ENCODE measurements at regions not wholly inside any gene's neighbourhood (a gene's known extent, or its start where the extent isn't known, plus 50 kb on each side); places are given as distances from the start of the nearest gene placed in this dataset.
A peak's percentile ranks its signal among the peaks of the same experiment; 100 is the strongest.

GRCh38 chr11:111444040-111444439 lies 65.0 kb upstream of the POU2AF1 start:
- no peak for DNase-seq

- no peak for DNase-seq
Observed at GRCh38 chr11:111443640-111444039, 64.6 kb upstream of the POU2AF1 start.

DNA sequence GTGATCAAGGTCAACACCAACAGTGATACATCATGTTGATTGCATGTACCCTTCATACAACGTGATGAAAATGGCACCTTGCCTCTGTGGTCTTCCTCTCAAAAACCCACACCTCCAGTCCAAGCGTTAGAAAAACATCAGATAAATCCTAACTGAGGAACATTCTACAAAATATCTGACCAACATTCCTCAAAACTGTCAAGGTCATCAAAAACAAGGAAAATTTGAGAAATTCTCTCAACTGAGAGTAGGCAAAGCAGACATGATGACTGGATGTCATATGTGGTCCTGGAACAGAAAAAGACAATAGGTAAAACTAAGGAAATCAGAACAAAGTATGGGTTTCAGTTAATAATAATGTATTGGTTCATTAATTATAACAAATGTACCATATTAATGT lies 64.0 kb upstream of the POU2AF1 start:
- no peak for DNase-seq

DNA sequence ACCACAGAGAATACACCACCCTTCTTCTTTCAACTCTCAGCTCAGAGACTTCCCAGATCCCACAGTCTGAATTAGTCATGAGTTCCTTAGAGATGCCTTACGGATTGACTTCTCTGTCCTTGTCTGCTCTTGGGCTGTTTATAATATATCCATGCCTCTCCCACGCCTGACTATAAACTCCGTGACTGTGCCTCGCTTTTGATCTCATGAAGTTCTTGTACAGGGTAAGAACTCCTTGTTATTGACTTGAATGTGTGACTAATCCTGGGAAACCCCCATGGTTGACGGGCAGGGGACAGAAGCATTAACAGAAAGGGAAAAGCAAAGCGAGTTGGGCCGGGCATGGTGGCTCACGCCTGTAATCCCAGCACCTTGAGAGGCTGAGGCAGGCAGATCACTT lies 62.4 kb upstream of the POU2AF1 start:
- DNase-seq = no peak

DNA sequence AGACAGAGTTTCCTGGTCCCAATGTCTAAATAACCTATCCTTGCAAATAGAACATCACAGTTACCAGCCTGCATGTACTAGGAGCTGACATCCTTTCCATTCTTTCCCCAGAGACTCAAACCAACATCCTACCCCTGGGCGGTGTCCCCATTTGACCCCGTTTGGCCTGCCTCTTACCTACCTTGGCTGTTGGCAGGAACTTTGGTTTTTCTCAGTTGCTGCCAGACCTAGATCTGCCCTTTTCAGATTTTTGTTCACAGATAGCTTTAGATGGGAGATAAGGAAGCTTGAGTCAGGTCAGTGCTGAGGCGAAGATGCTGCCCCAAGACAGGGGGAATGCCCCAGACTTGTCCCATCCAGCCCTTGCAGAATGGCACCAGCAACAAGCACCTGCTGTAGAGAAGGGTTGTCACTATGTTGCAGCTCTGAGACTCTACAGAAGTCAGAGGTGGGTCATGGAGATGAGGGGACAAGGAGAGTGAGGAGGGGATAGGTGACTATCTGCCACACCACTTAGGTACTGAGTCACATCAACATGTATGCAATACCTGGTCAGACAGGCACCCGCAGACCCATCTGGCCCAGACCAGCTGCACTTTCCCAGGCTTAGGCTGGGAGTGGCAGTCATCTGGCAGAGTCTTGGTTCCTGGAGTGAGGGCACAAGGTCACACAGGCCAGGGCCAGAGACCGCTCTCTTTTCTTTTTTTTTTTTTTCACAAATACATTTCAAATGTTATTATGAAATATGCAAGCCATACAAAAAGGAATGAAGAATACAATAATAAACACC lies 61.5 kb upstream of the POU2AF1 start:
- DNase-seq = no peak

DNA sequence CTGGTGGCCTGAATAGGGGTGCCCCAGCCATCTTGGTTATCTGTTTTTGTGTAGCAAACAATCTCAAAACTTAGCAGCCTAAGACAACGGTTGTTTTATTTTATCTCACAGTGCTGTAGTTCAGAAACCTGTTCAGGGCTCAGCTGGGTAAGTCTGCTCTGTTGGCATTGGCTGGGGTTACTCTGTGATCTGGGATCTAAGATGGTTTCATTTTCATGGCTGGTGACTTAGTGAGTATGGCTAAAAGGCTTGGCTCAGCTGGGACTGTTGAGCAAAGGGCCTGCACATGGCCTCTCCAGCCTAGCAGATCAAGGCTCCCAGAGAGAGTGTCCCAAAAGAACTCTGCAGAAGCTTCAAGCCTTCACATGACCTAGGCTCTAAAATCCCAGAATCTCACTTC lies 60.8 kb upstream of the POU2AF1 start:
- DNase-seq = no peak

GRCh38 chr11:111438846-111439520 lies 59.9 kb upstream of the POU2AF1 start:
- no peak for DNase-seq

DNA sequence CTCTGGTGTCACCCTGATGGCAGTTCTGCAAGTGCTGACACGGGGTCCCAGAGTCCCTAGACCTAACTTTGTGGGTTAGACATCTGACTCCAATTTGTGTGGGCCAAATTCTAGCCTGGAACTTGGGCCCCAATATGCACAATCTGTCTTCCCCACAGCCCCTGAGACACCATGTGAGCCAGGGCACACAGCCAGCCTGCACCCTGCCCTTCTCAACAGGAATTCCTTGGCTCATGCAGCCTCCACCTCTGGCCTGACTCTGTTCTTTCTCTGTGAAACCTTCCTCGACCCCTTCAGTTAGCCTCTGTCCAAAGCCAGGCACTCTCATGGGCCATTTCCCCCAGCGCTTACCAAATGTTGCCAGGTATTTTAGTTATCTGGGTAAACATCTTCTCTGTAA lies 59.1 kb upstream of the POU2AF1 start:
- DNase-seq = no peak

DNA sequence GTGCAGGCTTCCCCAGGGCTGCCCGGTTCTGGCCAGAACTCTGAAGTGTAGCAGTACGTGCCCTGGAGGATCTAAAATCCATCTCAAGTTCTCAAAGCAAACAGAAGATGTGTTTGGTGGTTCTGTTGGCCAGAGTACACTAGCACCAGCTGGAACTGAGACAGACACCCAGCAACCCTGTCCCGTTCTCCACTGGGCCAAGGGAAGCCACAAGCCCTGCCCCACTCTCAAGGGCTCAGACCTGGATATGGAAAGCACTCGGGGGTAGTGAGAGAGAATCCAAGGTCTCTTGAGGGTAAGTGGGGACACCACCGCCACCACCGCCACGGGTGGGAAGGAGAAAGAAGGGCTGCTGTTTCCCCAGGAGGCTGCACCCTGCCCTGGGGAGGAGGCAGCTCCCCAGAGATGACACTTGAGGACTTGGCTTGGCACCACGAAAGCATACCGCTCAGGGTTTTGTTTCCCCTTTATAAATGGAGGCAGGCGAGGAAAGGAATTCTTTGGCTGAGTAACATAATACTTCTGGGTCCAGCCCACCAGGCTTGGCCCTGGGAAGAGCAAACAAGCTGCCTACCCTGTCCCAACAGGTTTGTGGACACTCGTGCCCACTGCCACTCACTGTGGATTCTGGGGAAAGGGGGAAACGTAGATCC lies 56.1 kb upstream of the POU2AF1 start:
- DNase-seq = no peak

- DNase-seq = peak; percentile 26
Observed at GRCh38 chr11:111429066-111429506, 50.0 kb upstream of the POU2AF1 start.
